Ovary (tissue), 3 donors: ENCODE measurements at regions not wholly inside any gene's neighbourhood (a gene's known extent, or its start where the extent isn't known, plus 50 kb on each side); places are given as distances from the start of the nearest gene placed in this dataset.
"Not testable (repeated sequence)": the region's sequence is repeated elsewhere in the genome, so short reads cannot be mapped to it uniquely, and the experiment has no call there.

Source experiments
- CTCF ChIP-seq, 3 donors: fragments of 450-650 bp in 2 of 3; fragments of 200-600 bp in 1 of 3; IDR thresholded peaks; one replicate each; pipeline versions ENCODE4 v1.5.1 to v1.8.0; 2016 to 2022; ENCODE audit warnings: antibody characterized with exemption in 3 of 3, mild to moderate bottlenecking in 1 of 3
- EP300 ChIP-seq: sonication (generic); formaldehyde crosslinking; IDR thresholded peaks from one replicate; pipeline ENCODE4 v1.6.1; 2017; ENCODE audit warnings: antibody characterized with exemption
- donor health status: DM: no; HTN: no; CAD: no.

GRCh38 chr3:43229865-43230264 lies 56.5 kb upstream of the SNRK start:
- TF ChIP-seq CTCF (IDR thresholded peaks at IDR 0.05); EP300: not testable (repeated sequence)
